Muscle of leg (tissue), 3 donors: ENCODE measurements at regions not wholly inside any gene's neighbourhood (a gene's known extent, or its start where the extent isn't known, plus 50 kb on each side); places are given as distances from the start of the nearest gene placed in this dataset.
A peak's percentile ranks its signal among the peaks of the same experiment; 100 is the strongest.

ENCODE experiments used
- DNase-seq: peaks from one replicate; pipeline ENCODE4 v3.0.0; 2013
- H3K27ac ChIP-seq: one replicate; pipeline ENCODE4 v1.5.1; 2013; ENCODE audit warnings: mild to moderate bottlenecking, low read length, control low read depth
- H3K27me3 ChIP-seq: one replicate; pipeline ENCODE4 v1.6.1; 2013; ENCODE audit warnings: low read length; ENCODE audit not compliant: control insufficient read depth, insufficient read depth
- H3K36me3 ChIP-seq: one replicate; pipeline ENCODE4 v1.6.1; 2013; ENCODE audit warnings: low read length; ENCODE audit not compliant: control insufficient read depth, insufficient read depth
- H3K4me1 ChIP-seq: one replicate; pipeline ENCODE4 v1.6.1; 2013; ENCODE audit warnings: low read length; ENCODE audit not compliant: control insufficient read depth, insufficient read depth
- H3K4me3 ChIP-seq: one replicate; pipeline ENCODE4 v1.5.1; 2013; ENCODE audit warnings: low read length, control low read depth
- H3K9me3 ChIP-seq: replicated peaks from 2 replicates; pipeline ENCODE4 v1.6.1; 2013; ENCODE audit warnings: low read depth, low read length; ENCODE audit not compliant: control insufficient read depth
- WGBS: methylation state at CpG from one replicate; pipeline ENCODE4 v1.1.5; 2013; ENCODE audit warnings: missing lambda C conversion rate; ENCODE audit not compliant: insufficient coverage; 5-methylcytosine and 5-hydroxymethylcytosine counted together

DNA sequence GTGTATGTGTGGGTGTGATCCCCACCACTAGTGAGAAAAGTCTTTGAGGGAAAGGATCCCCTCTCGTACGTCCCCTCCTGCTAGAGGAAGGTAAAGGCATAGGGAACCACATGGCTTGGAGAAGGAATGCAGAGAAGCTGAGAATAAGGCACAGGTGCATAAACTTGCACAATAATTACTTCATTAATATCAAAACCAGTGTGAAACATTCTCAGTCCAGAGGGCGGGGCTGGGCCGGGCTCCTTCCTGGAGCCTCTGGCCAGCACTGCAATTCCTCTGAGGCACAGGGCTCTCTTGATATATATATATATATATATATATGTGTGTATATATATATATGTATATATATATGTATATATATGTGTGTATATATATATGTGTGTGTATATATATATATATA lies 162.6 kb downstream of the TSEN15 start:
- WGBS, result no CpG with 5 or more reads among the region's 4 CpGs
- Histone ChIP-seq H3K9me3 (no peaks in the 10 kb centered on the region), H3K27ac (no peak overlapping the region), H3K4me3 (no peak overlapping the region), H3K4me1 (no peaks in the 10 kb centered on the region), H3K36me3 (no peaks in the 10 kb centered on the region), H3K27me3 (no peaks in the 10 kb centered on the region)
- no peak for DNase-seq

DNA sequence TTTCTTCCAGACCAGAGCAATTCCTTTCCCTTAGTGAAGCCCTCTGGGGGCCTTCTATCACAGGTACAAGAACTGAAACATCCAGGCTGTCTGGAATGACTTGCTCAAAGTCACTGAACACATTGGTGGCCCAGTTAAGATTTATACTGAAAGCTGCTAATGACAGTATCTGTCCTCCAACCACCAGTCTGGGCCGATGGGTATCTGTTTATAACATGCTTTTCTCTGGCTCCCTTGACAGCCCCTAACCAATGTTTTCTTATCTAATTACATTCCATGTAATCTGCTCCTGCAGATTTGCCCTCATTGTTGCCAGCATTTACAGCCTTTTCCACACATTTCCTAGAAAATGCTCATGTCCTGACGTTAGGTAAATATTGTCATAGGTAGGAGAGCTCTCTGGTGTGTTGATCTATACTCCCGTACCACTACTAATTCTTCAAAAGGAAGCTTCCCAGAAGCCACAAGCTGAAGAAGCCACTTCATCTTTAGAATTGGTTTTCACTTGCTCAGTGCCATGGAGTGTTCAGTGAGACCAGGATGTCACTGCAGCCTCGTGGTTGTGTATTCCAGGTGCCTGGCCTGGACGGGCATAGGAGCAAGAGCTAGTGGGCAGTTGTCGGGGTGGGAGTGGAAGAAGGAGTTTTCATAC lies 163.9 kb downstream of the TSEN15 start:
- H3K27ac ChIP-seq, result no peak overlapping the region
- no peak overlapping the region for H3K4me3 ChIP-seq
- DNase-seq, result no peak
- no peaks in the 10 kb centered on the region for H3K27me3 ChIP-seq
- no peaks in the 10 kb centered on the region for H3K4me1 ChIP-seq
- WGBS, result 70% methylated on average over 3 of the region's 6 CpGs
- no peaks in the 10 kb centered on the region for H3K36me3 ChIP-seq
- H3K9me3 ChIP-seq, result no peaks in the 10 kb centered on the region

DNA sequence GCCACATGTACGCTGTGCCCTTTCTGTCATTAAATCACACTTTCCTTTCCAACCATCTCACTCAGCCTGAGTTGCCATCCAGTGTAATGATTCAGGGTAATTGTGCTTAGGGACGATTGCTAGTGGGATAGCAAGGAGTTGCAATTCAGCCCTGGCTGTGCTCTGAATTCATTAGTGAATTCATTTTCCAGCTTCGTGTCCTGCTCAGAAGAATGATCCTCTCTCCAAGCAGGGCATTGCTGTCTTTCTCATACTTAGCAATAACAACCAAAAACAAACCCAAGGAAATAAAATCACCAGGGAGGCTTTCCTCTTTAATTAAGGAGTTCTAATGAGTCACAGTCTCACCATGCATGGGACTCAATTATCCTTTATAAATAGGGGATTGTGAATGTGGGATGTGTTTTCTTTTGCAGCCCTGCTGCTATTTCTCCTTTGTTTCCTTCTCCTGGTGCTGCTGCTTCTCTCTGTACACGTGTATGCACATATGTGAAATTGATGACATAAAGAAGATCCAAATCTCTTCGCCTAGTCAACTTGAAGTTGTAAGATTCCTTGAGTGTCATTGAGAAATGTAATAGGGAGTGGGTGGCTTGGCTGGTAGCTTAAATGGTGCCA lies 167.0 kb downstream of the TSEN15 start:
- H3K27me3 ChIP-seq, result no peaks in the 10 kb centered on the region
- H3K9me3 ChIP-seq, result no peaks in the 10 kb centered on the region
- no peak overlapping the region for H3K27ac ChIP-seq
- H3K4me1 ChIP-seq, result no peaks in the 10 kb centered on the region
- WGBS, result no CpG with 5 or more reads among the region's 5 CpGs
- no peak for DNase-seq
- H3K36me3 ChIP-seq, result no peaks in the 10 kb centered on the region
- H3K4me3 ChIP-seq, result no peak overlapping the region

DNA sequence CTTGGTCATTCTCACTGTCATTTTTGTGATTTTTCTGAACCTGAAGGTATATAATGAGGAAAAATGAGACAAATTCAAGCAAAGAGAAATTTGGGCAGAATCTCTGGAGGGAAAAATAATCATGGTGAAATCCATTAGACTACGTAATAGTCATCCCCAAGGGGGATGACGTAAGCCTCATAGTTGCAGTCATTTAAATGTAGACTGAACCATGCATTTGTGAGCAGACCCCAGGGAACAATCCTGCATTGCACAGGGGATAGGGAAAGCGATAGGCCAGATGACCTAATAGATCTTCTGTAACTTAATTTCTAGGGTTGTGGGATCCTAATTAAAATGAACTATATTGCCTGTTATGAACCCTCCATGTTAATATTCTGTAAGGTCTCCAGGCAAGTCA lies 167.4 kb upstream of the C1orf21 start:
- 57% methylated on average over 1 of the region's 3 CpGs for WGBS
- no peaks in the 10 kb centered on the region for H3K4me1 ChIP-seq
- DNase-seq, result no peak

DNA sequence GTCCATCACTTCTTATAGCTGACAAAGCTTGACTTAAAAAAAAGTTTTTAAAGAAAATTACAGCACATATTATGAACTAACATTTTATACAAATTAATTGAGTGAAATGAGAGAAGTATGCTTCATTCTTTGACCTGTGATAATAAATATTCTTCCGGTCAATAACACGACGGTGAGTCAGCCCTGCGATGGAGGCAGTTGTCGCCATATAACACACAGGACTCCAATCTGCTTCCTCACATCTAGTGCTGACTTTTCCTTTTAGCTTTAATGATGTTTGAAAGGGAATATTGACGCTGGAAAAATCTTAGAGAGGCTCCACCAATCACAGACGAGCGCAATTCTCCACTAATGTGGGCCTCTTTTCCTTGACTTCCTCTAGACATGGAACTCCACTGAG lies 166.9 kb upstream of the C1orf21 start:
- no peak for DNase-seq
- 100% methylated on average over 2 of the region's 8 CpGs for WGBS
- Histone ChIP-seq H3K27me3 (no peaks in the 10 kb centered on the region), H3K27ac (no peak overlapping the region), H3K36me3 (no peaks in the 10 kb centered on the region), H3K4me1 (no peaks in the 10 kb centered on the region), H3K4me3 (no peak overlapping the region), H3K9me3 (no peaks in the 10 kb centered on the region)

More for the DNA sequence above, 167.4 kb upstream of the C1orf21 start:
- Histone ChIP-seq H3K27ac (no peak overlapping the region), H3K27me3 (no peaks in the 10 kb centered on the region), H3K4me3 (no peak overlapping the region), H3K9me3 (no peaks in the 10 kb centered on the region), H3K36me3 (no peaks in the 10 kb centered on the region)

DNA sequence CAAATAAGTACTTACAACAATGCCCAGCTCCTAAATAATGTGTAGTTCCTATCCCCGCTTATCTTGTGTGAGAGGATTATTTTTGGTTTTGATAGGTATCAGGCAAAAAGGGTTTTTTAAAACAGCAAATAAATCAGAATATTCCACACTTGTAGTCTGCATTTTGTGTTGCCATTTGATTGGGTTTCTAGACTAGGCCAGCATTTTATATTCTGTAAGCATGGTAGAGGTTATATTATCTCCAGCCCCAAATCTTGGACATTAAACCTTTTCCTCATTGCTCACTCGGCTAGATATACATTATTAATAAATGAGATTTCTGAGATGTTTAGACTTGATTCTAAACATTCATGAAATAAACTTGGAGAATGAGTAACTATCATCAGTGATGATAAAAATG lies 165.7 kb upstream of the C1orf21 start:
- Histone ChIP-seq H3K36me3 (no peaks in the 10 kb centered on the region), H3K4me3 (no peak overlapping the region), H3K9me3 (no peaks in the 10 kb centered on the region), H3K27ac (no peak overlapping the region), H3K4me1 (no peaks in the 10 kb centered on the region), H3K27me3 (no peaks in the 10 kb centered on the region)
- no peak for DNase-seq
- WGBS, result no CpG with 5 or more reads among the region's 2 CpGs

DNA sequence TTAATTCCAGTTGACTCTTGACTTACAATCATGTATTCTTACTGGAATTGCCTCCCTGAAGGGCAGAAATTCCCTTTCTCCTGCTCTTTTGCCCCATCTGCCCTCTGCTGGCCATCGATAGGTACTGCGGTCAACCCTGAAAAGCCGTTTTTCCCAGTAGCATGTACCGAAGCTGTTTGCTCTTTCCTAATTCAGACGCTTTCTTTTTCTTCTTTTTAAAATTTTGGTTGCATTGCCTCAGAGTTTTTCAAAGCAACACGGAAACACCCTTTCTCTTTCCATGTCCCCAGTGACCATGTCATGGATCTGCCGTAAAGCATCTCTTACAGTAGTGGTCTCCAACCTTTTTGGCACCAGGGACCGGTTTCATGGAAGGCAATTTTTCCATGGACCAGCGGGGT lies 164.2 kb upstream of the C1orf21 start:
- H3K27ac ChIP-seq, result no peak overlapping the region
- peak; percentile 38 for DNase-seq
- peak overlapping the region; percentile 16 for H3K4me3 ChIP-seq
- no peaks in the 10 kb centered on the region for H3K9me3 ChIP-seq
- H3K36me3 ChIP-seq, result no peaks in the 10 kb centered on the region
- H3K4me1 ChIP-seq, result no peaks in the 10 kb centered on the region
- whole genome bisulfite sequencing, result 8% methylated on average over 6 of the region's 9 CpGs
- no peaks in the 10 kb centered on the region for H3K27me3 ChIP-seq

DNA sequence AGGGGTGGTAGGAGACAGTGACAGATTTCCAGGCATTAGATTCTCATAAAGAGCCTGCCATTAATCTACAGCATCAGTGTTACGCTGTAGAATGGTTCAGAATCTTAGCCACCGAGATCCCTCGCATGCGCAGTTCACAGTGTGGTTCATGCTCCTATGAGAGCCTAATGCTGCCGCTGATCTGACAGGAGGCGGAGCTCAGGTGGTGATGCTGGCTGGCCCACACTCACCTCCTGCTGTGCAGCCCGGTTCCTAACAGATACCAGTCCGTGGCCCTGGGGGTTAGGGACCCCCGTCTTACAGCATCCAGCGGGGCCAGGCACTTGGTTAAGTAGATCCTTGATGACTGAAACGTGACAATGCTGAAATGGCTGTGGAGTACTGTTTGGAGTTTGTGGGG lies 163.6 kb upstream of the C1orf21 start:
- DNase-seq, result peak; percentile 6
- no peak overlapping the region for H3K27ac ChIP-seq
- no peak overlapping the region for H3K4me3 ChIP-seq
- H3K4me1 ChIP-seq, result no peaks in the 10 kb centered on the region
- H3K27me3 ChIP-seq, result no peaks in the 10 kb centered on the region
- no peaks in the 10 kb centered on the region for H3K9me3 ChIP-seq
- no peaks in the 10 kb centered on the region for H3K36me3 ChIP-seq
- 76% methylated on average over 10 of the region's 11 CpGs for WGBS

DNA sequence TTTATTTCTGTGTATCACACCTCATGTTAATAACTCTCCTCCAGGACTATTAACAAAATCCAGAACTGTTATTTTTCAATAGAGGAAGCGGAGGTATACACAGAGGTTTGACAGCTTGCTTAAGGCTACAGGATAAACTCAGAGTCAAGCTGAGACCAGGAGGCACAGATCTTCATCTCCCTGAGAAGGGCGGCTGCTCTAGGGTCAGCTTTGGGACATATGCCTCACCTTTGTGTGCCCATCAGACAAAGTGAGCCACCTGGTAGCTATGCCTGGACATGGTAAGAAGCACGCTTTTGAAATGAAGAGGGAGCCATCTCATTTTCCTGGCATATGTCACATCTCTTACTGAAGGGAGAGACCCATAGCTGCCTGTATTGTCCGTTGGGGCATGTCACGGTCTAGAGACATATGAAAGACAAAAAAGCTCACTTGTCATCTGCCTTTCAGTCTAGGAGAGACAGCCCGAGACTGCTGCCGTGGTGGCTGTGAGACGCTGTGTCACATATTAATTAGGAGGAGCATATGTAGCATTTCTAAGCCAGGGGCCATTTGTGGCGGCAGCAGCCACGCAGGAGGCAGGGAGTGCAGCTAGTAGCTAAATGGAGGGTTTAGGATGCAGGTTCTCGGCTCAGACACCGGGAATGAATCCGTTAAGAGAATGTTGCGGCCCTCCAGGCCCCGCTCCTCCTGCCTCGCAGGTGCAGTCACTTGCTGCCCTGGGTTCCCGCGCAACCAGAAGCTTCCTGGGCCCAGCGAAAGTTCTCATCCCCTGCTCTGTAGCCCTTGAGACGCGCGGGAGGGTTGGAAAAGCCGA lies 161.3 kb upstream of the C1orf21 start:
- H3K4me1 ChIP-seq, result no peaks in the 10 kb centered on the region
- no peaks in the 10 kb centered on the region for H3K27me3 ChIP-seq
- H3K4me3 ChIP-seq, result no peak overlapping the region
- DNase-seq, result no peak
- no peaks in the 10 kb centered on the region for H3K36me3 ChIP-seq
- WGBS, result 80% methylated on average over 22 of the region's 23 CpGs
- no peak overlapping the region for H3K27ac ChIP-seq
- H3K9me3 ChIP-seq, result no peaks in the 10 kb centered on the region

- Histone ChIP-seq H3K27ac (no peak overlapping the region), H3K4me3 (no peak overlapping the region), H3K9me3 (no peaks in the 10 kb centered on the region), H3K36me3 (no peaks in the 10 kb centered on the region), H3K27me3 (no peaks in the 10 kb centered on the region), H3K4me1 (no peaks in the 10 kb centered on the region)
- no peak for DNase-seq
- WGBS, result 86% methylated on average over 15 of the region's 15 CpGs
Observed at GRCh38 chr1:184226100-184226487, 160.7 kb upstream of the C1orf21 start.
